ENCODE measurements at regions not wholly inside any gene's neighbourhood (a gene's known extent, or its start where the extent isn't known, plus 50 kb on each side); places are given as distances from the start of the nearest gene placed in this dataset.

- DNase-seq (ENCODE audit: low spot score): peak; percentile 89
Observed at GRCh38 chr5:111582993-111583601, 70.8 kb upstream of the STARD4 start.

- DNase-seq (ENCODE audit: low spot score): no peak
Observed at GRCh38 chr5:111582451-111582850, 70.1 kb upstream of the STARD4 start.

- no peak for DNase-seq (ENCODE audit: low spot score)
Observed at GRCh38 chr5:111580956-111581355, 68.6 kb upstream of the STARD4 start.

GRCh38 chr5:111574311-111574710 is 62.0 kb upstream of the STARD4 start:
- no peak for DNase-seq (ENCODE audit: low spot score)

- no peak for DNase-seq (ENCODE audit: low spot score)
Observed at GRCh38 chr5:111572561-111572960, 60.2 kb upstream of the STARD4 start.

GRCh38 chr5:111563031-111563822 is 50.9 kb upstream of the STARD4 start:
- DNase-seq (ENCODE audit: low spot score): peak; percentile 93

- no peak for DNase-seq (ENCODE audit: low spot score)
Observed at GRCh38 chr5:111562561-111562960, 50.2 kb upstream of the STARD4 start.

All from umbilical cord (tissue), 1 donor.